ENCODE measurements at regions not wholly inside any gene's neighbourhood (a gene's known extent, or its start where the extent isn't known, plus 50 kb on each side); places are given as distances from the start of the nearest gene placed in this dataset.

DNA sequence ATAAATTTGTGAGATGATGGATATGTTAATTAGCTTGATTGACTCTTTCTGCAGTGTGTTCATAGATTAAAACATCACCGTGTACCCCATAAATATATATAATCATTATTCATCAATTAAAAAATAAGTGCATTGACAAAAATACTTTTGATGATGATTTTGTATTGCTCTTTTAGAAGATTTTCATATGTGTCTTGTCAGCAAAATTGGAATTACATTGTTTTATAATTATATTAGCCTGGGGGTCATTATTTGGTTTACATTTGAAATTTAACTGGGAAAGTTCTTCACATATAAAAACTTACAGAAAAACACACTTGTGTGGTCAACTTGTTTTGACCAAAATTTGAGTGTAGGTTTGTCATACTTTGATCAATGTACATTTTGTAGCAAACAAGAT lies 614.6 kb upstream of the ITGA1 start:
- ATAC-seq: no peak
- SMC1A ChIA-PET (ENCODE audit: uncharacterized antibody, unreplicated experiment): interaction anchor here (1.0 kb wide), 1 partner anchor 14 kb away, joined by 3 read pairs; no protein-coding TSS in a partner anchor
- Histone ChIP-seq H3K79me2 (ENCODE audit: control insufficient read depth, insufficient read depth, low read length) (no peaks in the 10 kb centered on the region), H2AFZ (ENCODE audit: control insufficient read depth, low read depth, low read length) (no peak overlapping the region), H3K9ac (ENCODE audit: control insufficient read depth, insufficient read depth, low read length) (no peak overlapping the region), H3K36me3 (ENCODE audit: control insufficient read depth in 2 of 2, insufficient read depth in 2 of 2, low read length in 1 of 2) (no peaks in the 10 kb centered on the region), H3K4me3 (no peak overlapping the region), H3K4me1 (ENCODE audit: control insufficient read depth, insufficient read depth, low read length) (no peaks in the 10 kb centered on the region), H3K27me3 (replicated peaks in 1 of 2; ENCODE audit: control insufficient read depth in 2 of 2, insufficient read depth in 2 of 2, low read length in 1 of 2) (no peaks in the 10 kb centered on the region), H3K4me2 (ENCODE audit: control insufficient read depth, insufficient read depth) (no peak overlapping the region), H4K20me1 (ENCODE audit: control insufficient read depth, insufficient read depth) (no peaks in the 10 kb centered on the region), H3K27ac (ENCODE audit: control insufficient read depth, insufficient read depth) (no peak overlapping the region), H3K9me3 (replicated peaks; ENCODE audit: control insufficient read depth, insufficient read depth, low read length) (no peaks in the 10 kb centered on the region)
- CTCF ChIA-PET: no interaction called here
- intact Hi-C loops (cut with micrococcal nuclease; ENCODE audit: unreplicated experiment): no loop called here
- FAIRE-seq: no peak
- RAD21 ChIA-PET (ENCODE audit: unreplicated experiment): no interaction called here
- no peak for TF ChIP-seq BACH1 (IDR thresholded peaks at IDR 0.05; ENCODE audit: borderline replicate concordance)
- TF ChIP-seq CBX5 (IDR thresholded peaks at IDR 0.05; ENCODE audit: low read depth): no peak
- TF ChIP-seq NR2F1 (conservative IDR thresholded peaks at IDR 0.05): no peak
- TF ChIP-seq BMI1 (IDR thresholded peaks at IDR 0.05; ENCODE audit: borderline replicate concordance): no peak
- no peak for TF ChIP-seq CEBPB (IDR thresholded peaks at IDR 0.05; ENCODE audit: borderline replicate concordance in 1 of 2, low read depth in 2 of 2, low read length in 2 of 2)
- BruUV-seq (replicated peaks): no TSS peak
- POLR2A ChIA-PET: no interaction called here
- 39% methylated on average over 1 of the region's 1 CpG for WGBS (ENCODE audit: insufficient coverage, insufficient replicate concordance, low lambda C conversion rate, missing lambda C conversion rate)
- in situ Hi-C loops (cut with MboI): no loop called here
- no peak for DNase-seq (ENCODE audit: low read depth, low spot score)

DNA sequence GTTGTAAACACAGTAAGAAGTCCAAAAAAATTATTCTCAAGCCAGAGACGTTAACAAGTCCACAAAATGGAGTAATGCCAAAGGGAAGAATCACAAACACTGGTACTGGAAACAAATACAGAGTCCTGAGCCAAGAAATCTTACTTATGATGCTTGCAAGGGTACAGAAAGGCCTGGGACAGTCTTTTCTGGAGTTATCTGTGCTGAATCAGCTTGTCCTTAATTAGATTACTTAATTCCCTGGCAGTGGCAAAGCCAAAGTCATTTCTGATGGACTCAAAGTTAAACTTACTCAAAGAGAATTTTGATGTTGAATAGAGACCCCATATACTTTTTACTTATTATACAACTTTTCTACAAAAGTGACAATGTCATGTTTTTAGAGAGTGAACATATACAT lies 610.5 kb upstream of the ITGA1 start:
- ChIA-PET CTCF (no interaction called here), SMC1A (ENCODE audit: uncharacterized antibody, unreplicated experiment) (no interaction called here), RAD21 (ENCODE audit: unreplicated experiment) (no interaction called here), POLR2A (no interaction called here)
- H3K36me3 ChIP-seq (ENCODE audit: control insufficient read depth in 2 of 2, insufficient read depth in 2 of 2, low read length in 1 of 2): no peaks in the 10 kb centered on the region
- no peaks in the 10 kb centered on the region for H3K79me2 ChIP-seq (ENCODE audit: control insufficient read depth, insufficient read depth, low read length)
- H4K20me1 ChIP-seq (ENCODE audit: control insufficient read depth, insufficient read depth): no peaks in the 10 kb centered on the region
- H3K27me3 ChIP-seq (replicated peaks in 1 of 2; ENCODE audit: control insufficient read depth in 2 of 2, insufficient read depth in 2 of 2, low read length in 1 of 2): no peaks in the 10 kb centered on the region
- H3K4me3 ChIP-seq: no peak overlapping the region
- BruUV-seq (replicated peaks): no TSS peak
- WGBS (ENCODE audit: insufficient coverage, insufficient replicate concordance, low lambda C conversion rate, missing lambda C conversion rate): 0% methylated on average over 1 of the region's 1 CpG
- no peak overlapping the region for H3K27ac ChIP-seq (ENCODE audit: control insufficient read depth, insufficient read depth)
- no peak overlapping the region for H3K9ac ChIP-seq (ENCODE audit: control insufficient read depth, insufficient read depth, low read length)
- H2AFZ ChIP-seq (ENCODE audit: control insufficient read depth, low read depth, low read length): no peak overlapping the region
- FAIRE-seq (no peak), DNase-seq (ENCODE audit: low read depth, low spot score) (no peak), ATAC-seq (no peak)
- in situ Hi-C loops (cut with MboI) (no loop called here), intact Hi-C loops (cut with micrococcal nuclease; ENCODE audit: unreplicated experiment) (no loop called here)
- no peaks in the 10 kb centered on the region for H3K9me3 ChIP-seq (replicated peaks; ENCODE audit: control insufficient read depth, insufficient read depth, low read length)
- no peaks in the 10 kb centered on the region for H3K4me1 ChIP-seq (ENCODE audit: control insufficient read depth, insufficient read depth, low read length)
- H3K4me2 ChIP-seq (ENCODE audit: control insufficient read depth, insufficient read depth): no peak overlapping the region
- TF ChIP-seq, protein P1, sequence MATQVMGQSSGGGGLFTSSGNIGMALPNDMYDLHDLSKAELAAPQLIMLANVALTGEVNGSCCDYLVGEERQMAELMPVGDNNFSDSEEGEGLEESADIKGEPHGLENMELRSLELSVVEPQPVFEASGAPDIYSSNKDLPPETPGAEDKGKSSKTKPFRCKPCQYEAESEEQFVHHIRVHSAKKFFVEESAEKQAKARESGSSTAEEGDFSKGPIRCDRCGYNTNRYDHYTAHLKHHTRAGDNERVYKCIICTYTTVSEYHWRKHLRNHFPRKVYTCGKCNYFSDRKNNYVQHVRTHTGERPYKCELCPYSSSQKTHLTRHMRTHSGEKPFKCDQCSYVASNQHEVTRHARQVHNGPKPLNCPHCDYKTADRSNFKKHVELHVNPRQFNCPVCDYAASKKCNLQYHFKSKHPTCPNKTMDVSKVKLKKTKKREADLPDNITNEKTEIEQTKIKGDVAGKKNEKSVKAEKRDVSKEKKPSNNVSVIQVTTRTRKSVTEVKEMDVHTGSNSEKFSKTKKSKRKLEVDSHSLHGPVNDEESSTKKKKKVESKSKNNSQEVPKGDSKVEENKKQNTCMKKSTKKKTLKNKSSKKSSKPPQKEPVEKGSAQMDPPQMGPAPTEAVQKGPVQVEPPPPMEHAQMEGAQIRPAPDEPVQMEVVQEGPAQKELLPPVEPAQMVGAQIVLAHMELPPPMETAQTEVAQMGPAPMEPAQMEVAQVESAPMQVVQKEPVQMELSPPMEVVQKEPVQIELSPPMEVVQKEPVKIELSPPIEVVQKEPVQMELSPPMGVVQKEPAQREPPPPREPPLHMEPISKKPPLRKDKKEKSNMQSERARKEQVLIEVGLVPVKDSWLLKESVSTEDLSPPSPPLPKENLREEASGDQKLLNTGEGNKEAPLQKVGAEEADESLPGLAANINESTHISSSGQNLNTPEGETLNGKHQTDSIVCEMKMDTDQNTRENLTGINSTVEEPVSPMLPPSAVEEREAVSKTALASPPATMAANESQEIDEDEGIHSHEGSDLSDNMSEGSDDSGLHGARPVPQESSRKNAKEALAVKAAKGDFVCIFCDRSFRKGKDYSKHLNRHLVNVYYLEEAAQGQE (IDR thresholded peaks at IDR 0.05; ENCODE audit: low read depth, low read length): no peak
- TF ChIP-seq MTA2 (IDR thresholded peaks at IDR 0.05; ENCODE audit: low read depth) (no peak), RCOR1 (conservative IDR thresholded peaks at IDR 0.05; ENCODE audit: low read depth, low read length) (no peak), HDGF (IDR thresholded peaks at IDR 0.05) (no peak), CBX3 (IDR thresholded peaks at IDR 0.05; ENCODE audit: borderline replicate concordance, low read depth) (no peak)
- TF ChIP-seq, protein P2, sequence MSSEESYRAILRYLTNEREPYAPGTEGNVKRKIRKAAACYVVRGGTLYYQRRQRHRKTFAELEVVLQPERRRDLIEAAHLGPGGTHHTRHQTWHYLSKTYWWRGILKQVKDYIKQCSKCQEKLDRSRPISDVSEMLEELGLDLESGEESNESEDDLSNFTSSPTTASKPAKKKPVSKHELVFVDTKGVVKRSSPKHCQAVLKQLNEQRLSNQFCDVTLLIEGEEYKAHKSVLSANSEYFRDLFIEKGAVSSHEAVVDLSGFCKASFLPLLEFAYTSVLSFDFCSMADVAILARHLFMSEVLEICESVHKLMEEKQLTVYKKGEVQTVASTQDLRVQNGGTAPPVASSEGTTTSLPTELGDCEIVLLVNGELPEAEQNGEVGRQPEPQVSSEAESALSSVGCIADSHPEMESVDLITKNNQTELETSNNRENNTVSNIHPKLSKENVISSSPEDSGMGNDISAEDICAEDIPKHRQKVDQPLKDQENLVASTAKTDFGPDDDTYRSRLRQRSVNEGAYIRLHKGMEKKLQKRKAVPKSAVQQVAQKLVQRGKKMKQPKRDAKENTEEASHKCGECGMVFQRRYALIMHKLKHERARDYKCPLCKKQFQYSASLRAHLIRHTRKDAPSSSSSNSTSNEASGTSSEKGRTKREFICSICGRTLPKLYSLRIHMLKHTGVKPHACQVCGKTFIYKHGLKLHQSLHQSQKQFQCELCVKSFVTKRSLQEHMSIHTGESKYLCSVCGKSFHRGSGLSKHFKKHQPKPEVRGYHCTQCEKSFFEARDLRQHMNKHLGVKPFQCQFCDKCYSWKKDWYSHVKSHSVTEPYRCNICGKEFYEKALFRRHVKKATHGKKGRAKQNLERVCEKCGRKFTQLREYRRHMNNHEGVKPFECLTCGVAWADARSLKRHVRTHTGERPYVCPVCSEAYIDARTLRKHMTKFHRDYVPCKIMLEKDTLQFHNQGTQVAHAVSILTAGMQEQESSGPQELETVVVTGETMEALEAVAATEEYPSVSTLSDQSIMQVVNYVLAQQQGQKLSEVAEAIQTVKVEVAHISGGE (CRISPR knock-in tag; IDR thresholded peaks at IDR 0.05): no peak

Measured in GM12878 (cell line).